ENCODE measurements at regions not wholly inside any gene's neighbourhood (a gene's known extent, or its start where the extent isn't known, plus 50 kb on each side); places are given as distances from the start of the nearest gene placed in this dataset.

DNA sequence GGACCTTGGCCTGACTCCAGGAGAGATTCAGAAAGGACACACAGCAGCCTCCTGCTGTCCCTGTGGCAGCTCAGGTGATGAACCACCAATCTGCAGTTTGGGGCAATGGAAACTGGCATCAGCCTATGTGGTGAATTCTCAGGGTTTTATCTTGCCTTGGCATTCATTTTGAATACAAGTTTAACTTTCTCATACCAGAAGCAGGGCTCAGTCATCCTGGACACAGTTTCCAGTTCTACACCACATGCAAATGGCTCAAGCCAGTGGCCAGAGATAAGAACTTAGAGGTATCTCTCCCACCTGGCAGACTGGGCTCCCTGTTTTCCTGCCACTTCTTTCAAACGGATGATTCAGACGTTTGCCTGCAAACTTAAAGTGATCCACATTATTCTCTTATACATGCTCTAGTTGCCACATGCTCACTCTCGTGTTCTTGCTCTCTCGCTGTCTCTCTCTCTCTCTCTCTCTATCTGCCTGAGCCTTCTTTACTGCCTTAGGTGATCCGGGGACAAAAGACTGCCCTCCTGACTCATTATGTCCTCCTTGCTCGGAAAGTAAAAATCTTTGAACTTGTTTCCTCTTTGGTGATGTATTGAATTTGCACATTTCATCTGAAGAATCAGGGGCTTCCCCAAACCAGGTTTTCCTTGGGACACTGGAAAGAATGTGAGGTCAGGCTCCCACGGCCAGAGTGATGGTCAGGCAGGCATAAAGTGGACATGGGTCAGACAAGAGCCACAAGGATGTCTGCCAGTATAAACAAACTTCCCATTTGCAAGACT is 99.6 kb upstream of the STT3B start:
- H3K4me1 ChIP-seq (ENCODE audit: insufficient read depth, low read length, poor library complexity, severe bottlenecking): peaks cover 11% of the 10 kb centered on the region
- no peak overlapping the region for H2AFZ ChIP-seq (ENCODE audit: low read length)
- no peaks in the 10 kb centered on the region for H4K20me1 ChIP-seq (ENCODE audit: insufficient read depth, low read length, poor library complexity, severe bottlenecking)
- H3K9ac ChIP-seq (ENCODE audit: low read depth, low read length, poor library complexity, severe bottlenecking): no peak overlapping the region
- H3K4me3 ChIP-seq (ENCODE audit: low read length, poor library complexity, severe bottlenecking): no peak overlapping the region
- H3K9me2 ChIP-seq (replicated peaks; ENCODE audit: low read depth, low read length): no peaks in the 10 kb centered on the region
- H3K79me2 ChIP-seq (ENCODE audit: insufficient read depth, low read length): no peaks in the 10 kb centered on the region
- no peaks in the 10 kb centered on the region for H3F3A ChIP-seq (ENCODE audit: low read depth)
- TF ChIP-seq EZH2phosphoT487 (IDR thresholded peaks at IDR 0.05; ENCODE audit: borderline replicate concordance): no peak
- TF ChIP-seq, protein P1, sequence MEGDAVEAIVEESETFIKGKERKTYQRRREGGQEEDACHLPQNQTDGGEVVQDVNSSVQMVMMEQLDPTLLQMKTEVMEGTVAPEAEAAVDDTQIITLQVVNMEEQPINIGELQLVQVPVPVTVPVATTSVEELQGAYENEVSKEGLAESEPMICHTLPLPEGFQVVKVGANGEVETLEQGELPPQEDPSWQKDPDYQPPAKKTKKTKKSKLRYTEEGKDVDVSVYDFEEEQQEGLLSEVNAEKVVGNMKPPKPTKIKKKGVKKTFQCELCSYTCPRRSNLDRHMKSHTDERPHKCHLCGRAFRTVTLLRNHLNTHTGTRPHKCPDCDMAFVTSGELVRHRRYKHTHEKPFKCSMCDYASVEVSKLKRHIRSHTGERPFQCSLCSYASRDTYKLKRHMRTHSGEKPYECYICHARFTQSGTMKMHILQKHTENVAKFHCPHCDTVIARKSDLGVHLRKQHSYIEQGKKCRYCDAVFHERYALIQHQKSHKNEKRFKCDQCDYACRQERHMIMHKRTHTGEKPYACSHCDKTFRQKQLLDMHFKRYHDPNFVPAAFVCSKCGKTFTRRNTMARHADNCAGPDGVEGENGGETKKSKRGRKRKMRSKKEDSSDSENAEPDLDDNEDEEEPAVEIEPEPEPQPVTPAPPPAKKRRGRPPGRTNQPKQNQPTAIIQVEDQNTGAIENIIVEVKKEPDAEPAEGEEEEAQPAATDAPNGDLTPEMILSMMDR (conservative IDR thresholded peaks at IDR 0.05; ENCODE audit: low read length): no peak
- H3K9me3 ChIP-seq (ENCODE audit: insufficient read depth, low read depth, low read length): peaks cover 25% of the 10 kb centered on the region; the same call in 1 of the 2 replicates
- no peaks in the 10 kb centered on the region for H3K27me3 ChIP-seq (ENCODE audit: insufficient read depth, low read length, poor library complexity, severe bottlenecking)
- H3K36me3 ChIP-seq (ENCODE audit: insufficient read depth, low read length): no peaks in the 10 kb centered on the region
- H3K4me2 ChIP-seq (ENCODE audit: low read depth, low read length, poor library complexity, severe bottlenecking): no peak overlapping the region

DNA sequence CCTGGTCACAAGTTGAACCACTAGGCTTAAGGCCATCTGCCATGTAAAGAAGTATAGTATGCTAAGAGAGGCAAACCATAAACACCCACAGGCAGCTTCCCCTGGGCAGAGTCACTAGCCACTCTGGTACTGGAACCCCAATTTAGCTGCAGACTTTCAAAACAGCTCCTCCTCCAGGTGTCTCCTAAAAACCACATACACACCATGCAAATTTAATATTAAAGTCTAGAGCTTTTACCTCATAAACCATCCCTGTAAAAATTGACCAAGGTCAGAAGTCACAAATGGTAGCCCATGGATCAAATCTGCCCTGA is 99.1 kb upstream of the STT3B start:
- no peak overlapping the region for H2AFZ ChIP-seq (ENCODE audit: low read length)
- no peaks in the 10 kb centered on the region for H3K79me2 ChIP-seq (ENCODE audit: insufficient read depth, low read length)
- H3K36me3 ChIP-seq (ENCODE audit: insufficient read depth, low read length): no peaks in the 10 kb centered on the region
- H3K4me3 ChIP-seq (ENCODE audit: low read length, poor library complexity, severe bottlenecking): no peak overlapping the region
- no peak overlapping the region for H3K4me2 ChIP-seq (ENCODE audit: low read depth, low read length, poor library complexity, severe bottlenecking)
- H3K9me3 ChIP-seq (ENCODE audit: insufficient read depth, low read depth, low read length): peaks cover 23% of the 10 kb centered on the region; the same call in 1 of the 2 replicates
- H4K20me1 ChIP-seq (ENCODE audit: insufficient read depth, low read length, poor library complexity, severe bottlenecking): no peaks in the 10 kb centered on the region
- no peaks in the 10 kb centered on the region for H3K9me2 ChIP-seq (replicated peaks; ENCODE audit: low read depth, low read length)
- no peaks in the 10 kb centered on the region for H3K27me3 ChIP-seq (ENCODE audit: insufficient read depth, low read length, poor library complexity, severe bottlenecking)
- peaks cover 16% of the 10 kb centered on the region for H3K4me1 ChIP-seq (ENCODE audit: insufficient read depth, low read length, poor library complexity, severe bottlenecking)
- TF ChIP-seq, protein P1 (conservative IDR thresholded peaks at IDR 0.05; ENCODE audit: low read length): 0 out of 2 replicates have a peak, but pooled peaks have one; percentile 21
- TF ChIP-seq EZH2phosphoT487 (IDR thresholded peaks at IDR 0.05; ENCODE audit: borderline replicate concordance): no peak
- H3K9ac ChIP-seq (ENCODE audit: low read depth, low read length, poor library complexity, severe bottlenecking): no peak overlapping the region
- H3F3A ChIP-seq (ENCODE audit: low read depth): no peaks in the 10 kb centered on the region

DNA sequence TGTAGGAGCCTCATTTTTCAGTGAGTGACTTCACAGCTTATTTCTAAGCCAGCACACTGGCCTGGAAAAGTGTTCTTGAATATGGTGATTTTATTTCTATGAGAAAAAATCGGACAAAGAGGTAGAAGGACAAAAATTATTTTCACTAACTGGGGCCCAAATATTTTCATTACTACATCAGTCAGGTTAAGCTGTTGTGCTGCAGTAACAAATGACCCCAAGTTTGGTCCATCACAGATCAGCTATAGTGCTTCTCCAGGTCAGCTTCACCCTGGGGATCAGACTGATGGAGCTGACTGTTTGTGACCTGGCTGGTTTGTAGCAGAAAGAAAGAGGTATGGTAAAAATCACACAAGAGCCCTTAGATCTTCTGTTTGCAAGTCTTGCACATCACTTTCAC is 97.9 kb upstream of the STT3B start:
- Histone ChIP-seq H3K4me1 (ENCODE audit: insufficient read depth, low read length, poor library complexity, severe bottlenecking) (peaks cover 27% of the 10 kb centered on the region), H3K27me3 (ENCODE audit: insufficient read depth, low read length, poor library complexity, severe bottlenecking) (no peaks in the 10 kb centered on the region), H3K79me2 (ENCODE audit: insufficient read depth, low read length) (no peaks in the 10 kb centered on the region), H3K9me3 (ENCODE audit: insufficient read depth, low read depth, low read length) (peaks cover 16% of the 10 kb centered on the region; the same call in 1 of the 2 replicates), H3K4me3 (ENCODE audit: low read length, poor library complexity, severe bottlenecking) (no peak overlapping the region), H3F3A (ENCODE audit: low read depth) (no peaks in the 10 kb centered on the region), H3K4me2 (ENCODE audit: low read depth, low read length, poor library complexity, severe bottlenecking) (no peak overlapping the region), H4K20me1 (ENCODE audit: insufficient read depth, low read length, poor library complexity, severe bottlenecking) (no peaks in the 10 kb centered on the region), H3K36me3 (ENCODE audit: insufficient read depth, low read length) (no peaks in the 10 kb centered on the region), H3K9ac (ENCODE audit: low read depth, low read length, poor library complexity, severe bottlenecking) (no peak overlapping the region), H3K9me2 (replicated peaks; ENCODE audit: low read depth, low read length) (no peaks in the 10 kb centered on the region), H2AFZ (ENCODE audit: low read length) (no peak overlapping the region)
- no peak for TF ChIP-seq EZH2phosphoT487 (IDR thresholded peaks at IDR 0.05; ENCODE audit: borderline replicate concordance)
- TF ChIP-seq, protein P1 (conservative IDR thresholded peaks at IDR 0.05; ENCODE audit: low read length): no peak

All from Loucy (cell line).